Activated T-cell treated with anti-CD3 and anti-CD28 coated beads, Interleukin-2, amount 50 U/mL, for 72 hours (primary cell): ENCODE measurements at regions not wholly inside any gene's neighbourhood (a gene's known extent, or its start where the extent isn't known, plus 50 kb on each side); places are given as distances from the start of the nearest gene placed in this dataset.

Source experiments
- ATAC-seq, 2 donors: fragments of 150-1000 bp; cut with Tn5 transposase; replicated peaks in 1 of 2; 2 replicates each; pipeline ENCODE4 v1.10.0; 2021; ENCODE audit warnings: moderate library complexity in 2 of 2, mild to moderate bottlenecking in 1 of 2
- DNase-seq, 2 donors: peaks; one replicate each; pipeline ENCODE4 v3.0.0; 2021 to 2022; ENCODE audit warnings: mixed read lengths in 1 of 2
- H3K27ac Mint-ChIP-seq: one replicate; pipeline ENCODE4 v1.8.0; 2022; ENCODE audit warnings: mild to moderate bottlenecking, moderate library complexity, mixed read lengths
- H3K27me3 Mint-ChIP-seq: one replicate; pipeline ENCODE4 v1.8.0; 2022; ENCODE audit warnings: low read depth, mixed read lengths
- H3K36me3 Mint-ChIP-seq, 2 donors: one replicate each; pipeline ENCODE4 v1.8.0; 2022; ENCODE audit warnings: mixed read lengths in 2 of 2, mild to moderate bottlenecking in 1 of 2; ENCODE audit not compliant: insufficient read depth in 2 of 2
- H3K4me1 Mint-ChIP-seq: one replicate; pipeline ENCODE4 v1.8.0; 2022; ENCODE audit warnings: low read depth, mixed read lengths
- H3K4me3 Mint-ChIP-seq, 2 donors: one replicate each; pipeline ENCODE4 v1.8.0; 2022; ENCODE audit warnings: mild to moderate bottlenecking in 2 of 2, mixed read lengths in 2 of 2, moderate library complexity in 2 of 2
- H3K9me3 Mint-ChIP-seq, 2 donors: one replicate each; pipeline ENCODE4 v1.8.0; 2022; ENCODE audit warnings: mixed read lengths in 2 of 2

GRCh38 chr6:170102038-170102437 is 188.8 kb downstream of the DLL1 start:
- Mint-ChIP-seq H3K27ac (no peak overlapping the region), H3K36me3 (peaks cover 3 to 6% of the 10 kb centered on the region in 2 donors)
- ATAC-seq, result no peak

GRCh38 chr6:170101281-170102035 is 189.4 kb downstream of the DLL1 start:
- ATAC-seq (no peak), DNase-seq (no peak)
- Mint-ChIP-seq H3K9me3 (peaks cover 1 to 2% of the 10 kb centered on the region in 2 donors), H3K27ac (no peak overlapping the region), H3K4me1 (no peaks in the 10 kb centered on the region), H3K4me3 (no peak overlapping the region), H3K36me3 (peaks cover 3 to 6% of the 10 kb centered on the region in 2 donors), H3K27me3 (peaks cover 10% of the 10 kb centered on the region)

More at GRCh38 chr6:170102038-170102437, 188.8 kb downstream of the DLL1 start:
- Mint-ChIP-seq H3K9me3 (peaks cover 1 to 2% of the 10 kb centered on the region in 2 donors), H3K27me3 (peaks cover 6% of the 10 kb centered on the region), H3K4me1 (no peaks in the 10 kb centered on the region), H3K4me3 (no peak overlapping the region)
- DNase-seq, result no peak

GRCh38 chr6:170100046-170100445 is 190.8 kb downstream of the DLL1 start:
- Mint-ChIP-seq H3K36me3 (peaks cover 2 to 6% of the 10 kb centered on the region in 2 donors), H3K9me3 (peaks cover 1 to 2% of the 10 kb centered on the region in 2 donors), H3K27me3 (peaks cover 12% of the 10 kb centered on the region), H3K4me3 (no peak overlapping the region), H3K4me1 (no peaks in the 10 kb centered on the region), H3K27ac (no peak overlapping the region)
- DNase-seq, result no peak
- no peak for ATAC-seq

- no peak for DNase-seq
- no peak for ATAC-seq
- H3K27ac Mint-ChIP-seq, result no peak overlapping the region
- H3K36me3 Mint-ChIP-seq, result peaks cover 0 to 6% of the 10 kb centered on the region in 2 donors
- H3K4me1 Mint-ChIP-seq, result no peaks in the 10 kb centered on the region
- peaks cover 1 to 2% of the 10 kb centered on the region in 2 donors for H3K9me3 Mint-ChIP-seq
- no peak overlapping the region for H3K4me3 Mint-ChIP-seq
- H3K27me3 Mint-ChIP-seq, result peaks cover 7% of the 10 kb centered on the region
These were observed 191.5 kb downstream of the DLL1 start for GRCh38 chr6:170099387-170099786.

GRCh38 chr6:170098428-170099170 is 192.3 kb downstream of the DLL1 start:
- peaks cover 1 to 2% of the 10 kb centered on the region in 2 donors for H3K9me3 Mint-ChIP-seq
- H3K4me3 Mint-ChIP-seq, result no peak overlapping the region
- no peak for ATAC-seq
- no peak overlapping the region for H3K27ac Mint-ChIP-seq
- H3K27me3 Mint-ChIP-seq, result peaks cover 7% of the 10 kb centered on the region
- H3K4me1 Mint-ChIP-seq, result no peaks in the 10 kb centered on the region
- peaks cover 0 to 6% of the 10 kb centered on the region in 2 donors for H3K36me3 Mint-ChIP-seq
- DNase-seq, result no peak

- H3K9me3 Mint-ChIP-seq, result peaks cover 1 to 2% of the 10 kb centered on the region in 2 donors
- H3K27me3 Mint-ChIP-seq, result peaks cover 7% of the 10 kb centered on the region
- no peak overlapping the region for H3K4me3 Mint-ChIP-seq
- no peaks in the 10 kb centered on the region for H3K4me1 Mint-ChIP-seq
- no peak for DNase-seq
- H3K36me3 Mint-ChIP-seq, result peaks cover 0 to 6% of the 10 kb centered on the region in 2 donors
- no peak for ATAC-seq
- no peak overlapping the region for H3K27ac Mint-ChIP-seq
These were observed 193.1 kb downstream of the DLL1 start for GRCh38 chr6:170097505-170098427.

- H3K27me3 Mint-ChIP-seq, result peaks cover 7% of the 10 kb centered on the region
- no peak for ATAC-seq
- no peaks in the 10 kb centered on the region for H3K4me1 Mint-ChIP-seq
- no peak for DNase-seq
- no peak overlapping the region for H3K4me3 Mint-ChIP-seq
- peaks cover 1 to 2% of the 10 kb centered on the region in 2 donors for H3K9me3 Mint-ChIP-seq
- peaks cover 0 to 6% of the 10 kb centered on the region in 2 donors for H3K36me3 Mint-ChIP-seq
- no peak overlapping the region for H3K27ac Mint-ChIP-seq
These were observed 193.9 kb downstream of the DLL1 start for GRCh38 chr6:170096803-170097504.

- peaks cover 7% of the 10 kb centered on the region for H3K27me3 Mint-ChIP-seq
- H3K4me3 Mint-ChIP-seq, result no peak overlapping the region
- H3K4me1 Mint-ChIP-seq, result no peaks in the 10 kb centered on the region
- H3K36me3 Mint-ChIP-seq, result peaks cover 0 to 6% of the 10 kb centered on the region in 2 donors
- ATAC-seq, result no peak
- H3K9me3 Mint-ChIP-seq, result peaks cover 1 to 2% of the 10 kb centered on the region in 2 donors
- no peak for DNase-seq
- no peak overlapping the region for H3K27ac Mint-ChIP-seq
These were observed 194.6 kb downstream of the DLL1 start for GRCh38 chr6:170096191-170096802.

- no peak overlapping the region for H3K27ac Mint-ChIP-seq
- no peak overlapping the region for H3K4me3 Mint-ChIP-seq
- DNase-seq, result no peak
- ATAC-seq, result no peak
- H3K36me3 Mint-ChIP-seq, result peaks cover 0 to 2% of the 10 kb centered on the region in 2 donors
- peaks cover 0 to 2% of the 10 kb centered on the region in 2 donors for H3K9me3 Mint-ChIP-seq
- peaks cover 7% of the 10 kb centered on the region for H3K27me3 Mint-ChIP-seq
- peaks cover 3% of the 10 kb centered on the region for H3K4me1 Mint-ChIP-seq
These were observed 195.5 kb downstream of the DLL1 start for GRCh38 chr6:170095273-170095981.

- ATAC-seq (no peak), DNase-seq (no peak)
- Mint-ChIP-seq H3K4me3 (no peak overlapping the region), H3K27me3 (peaks cover 7% of the 10 kb centered on the region), H3K9me3 (no peaks in the 10 kb centered on the region), H3K4me1 (peaks cover 10% of the 10 kb centered on the region), H3K36me3 (no peaks in the 10 kb centered on the region), H3K27ac (no peak overlapping the region)
These were observed 196.1 kb downstream of the DLL1 start for GRCh38 chr6:170094686-170095272.
